Calu3 (cell line): ENCODE measurements at regions not wholly inside any gene's neighbourhood (a gene's known extent, or its start where the extent isn't known, plus 50 kb on each side); places are given as distances from the start of the nearest gene placed in this dataset.

Source experiments
- BruUV-seq: library from RNA; stranded (reverse); fragments of 400-500 nt; replicated peaks from 2 replicates; lab custom pipeline; 2021; lab: Mats Ljungman, UMichigan
- CTCF ChIA-PET: fragments of 300-600 bp; sonication (Branson Sonifier 250); formaldehyde crosslinking; loops from one replicate; lab custom pipeline; 2022; ENCODE audit warnings: antibody characterized with exemption; lab: Charles Lee
- DNase-seq: peaks from one replicate; pipeline ENCODE4 v3.0.0; 2022
- H3K27ac Mint-ChIP-seq: one replicate; pipeline ENCODE4 v1.8.0; 2022; ENCODE audit warnings: mixed read lengths; ENCODE audit not compliant: unreplicated experiment
- H3K27me3 Mint-ChIP-seq: one replicate; pipeline ENCODE4 v1.8.0; 2022; ENCODE audit warnings: mixed read lengths; ENCODE audit not compliant: unreplicated experiment
- H3K36me3 Mint-ChIP-seq: one replicate; pipeline ENCODE4 v1.8.0; 2022; ENCODE audit warnings: mild to moderate bottlenecking, moderate library complexity, mixed read lengths; ENCODE audit not compliant: insufficient read depth, unreplicated experiment
- H3K4me1 Mint-ChIP-seq: one replicate; pipeline ENCODE4 v1.8.0; 2022; ENCODE audit warnings: mild to moderate bottlenecking, low read depth, mixed read lengths; ENCODE audit not compliant: unreplicated experiment
- H3K4me3 Mint-ChIP-seq: one replicate; pipeline ENCODE4 v1.8.0; 2022; ENCODE audit warnings: mild to moderate bottlenecking, low read depth, moderate library complexity, mixed read lengths; ENCODE audit not compliant: unreplicated experiment
- H3K9me3 Mint-ChIP-seq: one replicate; pipeline ENCODE4 v1.8.0; 2022; ENCODE audit warnings: low read depth, mixed read lengths; ENCODE audit not compliant: unreplicated experiment
- CTCF ChIP-seq: fragments of 200-600 bp; IDR thresholded peaks from one replicate; pipeline ENCODE4 v1.8.0; 2022; ENCODE audit warnings: antibody characterized with exemption; ENCODE audit not compliant: unreplicated experiment
- intact Hi-C: fragments of 100-400 bp; cut with micrococcal nuclease; formaldehyde crosslinking; loops from one replicate; pipeline ENCODE4 v1.10.0; 2022; ENCODE audit not compliant: unreplicated experiment

GRCh38 chr2:39990335-39990900, 211.4 kb upstream of the THUMPD2 start:
- CTCF ChIA-PET, result no interaction called here
- intact Hi-C loops, result no loop called here
- H3K27me3 Mint-ChIP-seq, result no peaks in the 10 kb centered on the region
- H3K4me3 Mint-ChIP-seq, result no peak overlapping the region
- H3K27ac Mint-ChIP-seq, result no peak overlapping the region
- no peaks in the 10 kb centered on the region for H3K4me1 Mint-ChIP-seq
- peaks cover 2% of the 10 kb centered on the region for H3K9me3 Mint-ChIP-seq
- TF ChIP-seq CTCF, result no peak
- DNase-seq, result no peak
- BruUV-seq, result no TSS peak
- H3K36me3 Mint-ChIP-seq, result no peaks in the 10 kb centered on the region

DNA sequence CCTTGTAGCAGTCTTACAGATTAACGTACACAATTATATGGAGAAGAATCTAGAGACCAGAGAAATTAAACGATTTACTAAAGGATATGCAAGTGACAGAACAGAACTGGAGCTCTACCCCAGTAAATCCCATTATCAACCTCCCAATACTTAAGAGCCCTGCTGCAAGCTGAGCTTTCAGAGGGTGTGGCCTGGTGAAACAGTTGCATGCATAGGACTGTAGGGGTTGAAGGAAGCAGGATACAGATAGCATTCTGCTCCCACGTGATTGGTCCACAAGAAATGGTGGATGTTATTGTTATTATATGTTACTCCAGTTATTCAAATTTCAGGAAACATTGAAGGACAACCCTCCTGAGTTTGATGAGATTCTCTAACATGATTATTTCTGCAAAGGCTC, 210.8 kb upstream of the THUMPD2 start:
- intact Hi-C loops, result no loop called here
- H3K27ac Mint-ChIP-seq, result no peak overlapping the region
- H3K4me3 Mint-ChIP-seq, result no peak overlapping the region
- BruUV-seq, result no TSS peak
- no peaks in the 10 kb centered on the region for H3K36me3 Mint-ChIP-seq
- no peaks in the 10 kb centered on the region for H3K4me1 Mint-ChIP-seq
- CTCF ChIA-PET, result no interaction called here
- H3K9me3 Mint-ChIP-seq, result peaks cover 2% of the 10 kb centered on the region
- no peak for DNase-seq
- no peaks in the 10 kb centered on the region for H3K27me3 Mint-ChIP-seq
- TF ChIP-seq CTCF, result no peak

DNA sequence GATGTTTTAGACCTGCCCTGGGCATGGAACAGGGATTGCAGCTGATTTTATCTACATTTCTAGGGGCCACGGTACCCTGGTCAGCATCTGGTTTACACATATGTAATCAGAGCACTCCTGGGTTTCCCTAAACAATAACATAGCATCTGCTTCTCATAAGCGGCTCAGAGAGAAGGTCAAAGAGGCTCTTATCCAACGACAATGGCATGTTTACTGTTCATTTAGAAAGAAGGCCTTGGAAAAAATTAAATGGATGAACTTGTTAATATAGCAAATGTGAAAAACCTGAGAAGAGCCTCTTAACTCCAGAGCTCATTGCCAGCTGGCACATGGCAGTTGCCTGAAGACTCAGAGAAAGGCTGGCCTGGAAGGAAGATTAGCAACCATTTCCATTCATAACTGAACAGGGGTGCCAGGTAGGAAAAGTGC, 202.8 kb upstream of the THUMPD2 start:
- no peak for DNase-seq
- no TSS peak for BruUV-seq
- Mint-ChIP-seq H3K27me3 (no peaks in the 10 kb centered on the region), H3K4me1 (no peaks in the 10 kb centered on the region), H3K9me3 (peaks cover 3% of the 10 kb centered on the region), H3K4me3 (no peak overlapping the region), H3K36me3 (no peaks in the 10 kb centered on the region), H3K27ac (no peak overlapping the region)
- CTCF ChIA-PET, result no interaction called here
- intact Hi-C loops, result no loop called here
- no peak for TF ChIP-seq CTCF

DNA sequence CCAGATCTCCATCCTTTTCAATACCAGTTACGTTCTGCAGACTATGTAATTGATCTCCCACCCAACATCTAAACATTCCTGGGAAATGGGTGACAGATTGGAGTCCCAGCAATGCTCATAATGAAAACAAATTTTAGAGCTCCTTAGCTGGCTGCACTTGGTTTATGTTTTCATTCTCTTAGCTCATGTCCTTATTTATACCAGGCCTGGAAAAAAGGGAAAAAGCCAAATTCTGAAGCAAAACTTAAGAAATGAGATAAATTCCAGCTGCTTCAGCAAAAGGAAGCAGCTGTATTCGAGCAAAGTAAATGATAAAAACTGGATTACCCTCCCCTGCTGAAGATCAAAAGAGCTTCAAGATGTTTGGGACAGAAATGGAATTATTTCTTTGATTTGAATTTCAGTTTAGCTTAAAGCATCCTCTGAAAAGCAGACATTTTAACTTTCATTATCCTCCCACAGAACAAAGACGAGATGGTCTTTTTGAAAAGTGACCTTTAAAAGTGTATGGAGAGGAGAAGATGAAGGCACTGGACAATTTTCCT, 196.5 kb upstream of the THUMPD2 start:
- H3K9me3 Mint-ChIP-seq, result no peaks in the 10 kb centered on the region
- H3K27ac Mint-ChIP-seq, result no peak overlapping the region
- intact Hi-C loops, result no loop called here
- DNase-seq, result no peak
- CTCF ChIA-PET, result no interaction called here
- no TSS peak for BruUV-seq
- no peak for TF ChIP-seq CTCF
- no peak overlapping the region for H3K4me3 Mint-ChIP-seq
- no peaks in the 10 kb centered on the region for H3K27me3 Mint-ChIP-seq
- H3K36me3 Mint-ChIP-seq, result no peaks in the 10 kb centered on the region
- H3K4me1 Mint-ChIP-seq, result no peaks in the 10 kb centered on the region
